Esophagus muscularis mucosa (tissue), 4 donors: ENCODE measurements at regions not wholly inside any gene's neighbourhood (a gene's known extent, or its start where the extent isn't known, plus 50 kb on each side); places are given as distances from the start of the nearest gene placed in this dataset.

Source experiments
- DNase-seq: peaks from one replicate; pipeline ENCODE4 v3.0.0-alpha.2; 2017; ENCODE audit errors: extremely low spot score
- H3K27ac ChIP-seq, 4 donors: fragments of 200-600 bp; sonication (generic); replicated peaks in 1 of 4; 1 replicate in 3 of 4; 2 replicates in 1 of 4; pipeline ENCODE4 v1.5.1; 2016 to 2019; ENCODE audit warnings: mild to moderate bottlenecking in 1 of 4
- H3K27me3 ChIP-seq, 4 donors: fragments of 200-600 bp; sonication (generic); one replicate each; pipeline versions ENCODE4 v1.5.1 to v1.6.0; 2016 to 2019
- H3K36me3 ChIP-seq, 4 donors: fragments of 200-600 bp; sonication (generic); one replicate each; pipeline ENCODE4 v1.5.1; 2016 to 2019
- H3K4me1 ChIP-seq, 4 donors: fragments of 200-600 bp; sonication (generic); one replicate each; pipeline ENCODE4 v1.5.1; 2016 to 2019
- H3K4me3 ChIP-seq, 4 donors: fragments of 200-600 bp; sonication (generic); 1 replicate in 2 of 4; 2 replicates in 2 of 4; pipeline ENCODE4 v1.5.1; 2016 to 2019; ENCODE audit warnings: mild to moderate bottlenecking in 4 of 4, moderate library complexity in 1 of 4
- H3K9me3 ChIP-seq, 4 donors: fragments of 200-600 bp; sonication (generic); 1 replicate in 3 of 4; 2 replicates in 1 of 4; pipeline ENCODE4 v1.5.1; 2016 to 2019
- CTCF ChIP-seq, 3 experiments: fragments of 200-600 bp in 2 of 3; fragments of 450-650 bp in 1 of 3; sonication (generic) in 2 of 3; IDR thresholded peaks; one replicate each; pipeline ENCODE4 v1.5.1; 2017 to 2019; ENCODE audit warnings: antibody characterized with exemption in 3 of 3, mild to moderate bottlenecking in 2 of 3, moderate library complexity in 1 of 3
- EP300 ChIP-seq: sonication (generic); formaldehyde crosslinking; IDR thresholded peaks from one replicate; pipeline ENCODE4 v1.6.1; 2017; ENCODE audit warnings: antibody characterized with exemption
- POLR2A ChIP-seq: fragments of 450-650 bp; IDR thresholded peaks from one replicate; pipeline ENCODE4 v1.6.1; 2017; ENCODE audit warnings: antibody characterized with exemption, moderate library complexity, mild to moderate bottlenecking, low read depth
- POLR2AphosphoS5 ChIP-seq, 2 donors: sonication (generic); formaldehyde crosslinking; IDR thresholded peaks; one replicate each; pipeline ENCODE4 v1.6.1; 2017; ENCODE audit warnings: antibody characterized with exemption in 2 of 2
- WGBS: methylation state at CpG from one replicate; pipeline ENCODE4 v1.1.5; 2018; 5-methylcytosine and 5-hydroxymethylcytosine counted together
- intact Hi-C: fragments of 100-400 bp; cut with DNase I; formaldehyde crosslinking; loops from one replicate; pipeline ENCODE4 v1.15.1; 2023

- intact Hi-C loops, result no loop called here
- no peak for DNase-seq
- Histone ChIP-seq H3K36me3 (no peaks in the 10 kb centered on the region), H3K4me3 (no peak overlapping the region), H3K27ac (no peak overlapping the region), H3K27me3 (no peaks in the 10 kb centered on the region), H3K4me1 (no peaks in the 10 kb centered on the region), H3K9me3 (peaks cover 0 to 10% (median 3%) of the 10 kb centered on the region in 4 donors)
- no peak for TF ChIP-seq POLR2A
- TF ChIP-seq CTCF (IDR thresholded peaks at IDR 0.05), result no peak
- TF ChIP-seq POLR2AphosphoS5 (IDR thresholded peaks at IDR 0.05), result no peak
- no peak for TF ChIP-seq EP300
- 82% methylated on average over 2 of the region's 2 CpGs for WGBS
Observed at GRCh38 chr4:101711590-101712260, 78.8 kb upstream of the BANK1 start.

GRCh38 chr4:101710806-101711205 is 79.7 kb upstream of the BANK1 start:
- H3K4me3 ChIP-seq, result no peak overlapping the region
- H3K27me3 ChIP-seq, result no peaks in the 10 kb centered on the region
- H3K27ac ChIP-seq, result no peak overlapping the region
- no peaks in the 10 kb centered on the region for H3K36me3 ChIP-seq
- DNase-seq, result no peak
- no peaks in the 10 kb centered on the region for H3K4me1 ChIP-seq
- H3K9me3 ChIP-seq, result peaks cover 0 to 17% (median 10%) of the 10 kb centered on the region in 4 donors
- 94% methylated on average over 1 of the region's 1 CpG for WGBS
- intact Hi-C loops, result no loop called here
- TF ChIP-seq POLR2A (no peak), CTCF (IDR thresholded peaks at IDR 0.05) (no peak), POLR2AphosphoS5 (IDR thresholded peaks at IDR 0.05) (no peak), EP300 (no peak)

- peaks cover 0 to 9% (median 7%) of the 10 kb centered on the region in 4 donors for H3K9me3 ChIP-seq
- intact Hi-C loops, result no loop called here
- no peak overlapping the region for H3K4me3 ChIP-seq
- no peaks in the 10 kb centered on the region for H3K27me3 ChIP-seq
- TF ChIP-seq CTCF (IDR thresholded peaks at IDR 0.05), result no peak
- TF ChIP-seq POLR2AphosphoS5 (IDR thresholded peaks at IDR 0.05), result no peak
- TF ChIP-seq EP300, result no peak
- no peak for TF ChIP-seq POLR2A
- no peaks in the 10 kb centered on the region for H3K36me3 ChIP-seq
- no peaks in the 10 kb centered on the region for H3K4me1 ChIP-seq
- no peak overlapping the region for H3K27ac ChIP-seq
- 89% methylated on average over 1 of the region's 1 CpG for WGBS
- no peak for DNase-seq
Observed at GRCh38 chr4:101708293-101709039, 82.1 kb upstream of the BANK1 start.

- no peaks in the 10 kb centered on the region for H3K27me3 ChIP-seq
- intact Hi-C loops, result no loop called here
- H3K9me3 ChIP-seq, result peaks cover 0 to 9% (median 7%) of the 10 kb centered on the region in 4 donors
- TF ChIP-seq POLR2A (no peak), POLR2AphosphoS5 (IDR thresholded peaks at IDR 0.05) (no peak), EP300 (no peak), CTCF (IDR thresholded peaks at IDR 0.05) (no peak)
- no peak overlapping the region for H3K4me3 ChIP-seq
- H3K4me1 ChIP-seq, result no peaks in the 10 kb centered on the region
- 77% methylated on average over 3 of the region's 3 CpGs for WGBS
- no peaks in the 10 kb centered on the region for H3K36me3 ChIP-seq
- no peak overlapping the region for H3K27ac ChIP-seq
- no peak for DNase-seq
Observed at GRCh38 chr4:101707596-101707995, 82.9 kb upstream of the BANK1 start.
